ENCODE measurements at regions not wholly inside any gene's neighbourhood (a gene's known extent, or its start where the extent isn't known, plus 50 kb on each side); places are given as distances from the start of the nearest gene placed in this dataset.

DNA sequence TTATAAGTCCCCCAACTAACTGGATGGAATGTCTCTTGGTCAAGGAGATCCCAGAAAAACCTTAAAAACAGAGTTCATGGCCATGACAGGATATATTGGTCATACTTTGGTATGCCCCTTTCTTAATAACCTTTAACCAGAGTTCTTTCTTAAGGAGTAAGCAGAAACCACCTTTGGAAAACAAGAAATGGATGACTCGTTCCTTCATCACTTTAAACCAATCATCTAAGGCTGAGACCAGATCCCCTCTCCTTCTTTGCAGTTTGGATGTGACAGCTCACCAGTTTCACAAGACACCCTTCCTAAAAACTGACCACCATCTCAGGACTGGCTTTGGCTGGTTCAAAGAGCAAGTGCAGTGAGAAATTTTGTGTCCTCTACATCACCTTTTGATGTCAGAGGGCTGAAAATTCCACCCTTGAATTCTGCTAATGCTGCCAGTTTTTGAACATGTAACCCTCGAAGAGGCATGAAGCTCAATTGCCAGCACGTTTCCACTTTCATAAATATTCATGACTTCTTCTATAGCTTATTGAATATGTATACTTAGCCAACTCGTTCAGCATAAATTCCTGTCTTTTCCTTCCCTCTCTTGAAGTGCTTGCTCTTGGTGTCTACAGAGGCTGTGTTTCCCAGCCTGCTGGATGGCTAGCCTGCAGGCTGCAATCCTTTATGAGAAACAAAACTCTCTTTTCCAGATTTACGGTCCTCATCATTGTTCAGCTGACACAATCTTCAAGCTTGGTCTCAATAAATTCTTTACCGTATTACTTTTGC, 1323.5 kb upstream of the TMEFF2 start:
- no peak for TF ChIP-seq POLR2A (IDR thresholded peaks at IDR 0.05)
- TF ChIP-seq, protein P1, sequence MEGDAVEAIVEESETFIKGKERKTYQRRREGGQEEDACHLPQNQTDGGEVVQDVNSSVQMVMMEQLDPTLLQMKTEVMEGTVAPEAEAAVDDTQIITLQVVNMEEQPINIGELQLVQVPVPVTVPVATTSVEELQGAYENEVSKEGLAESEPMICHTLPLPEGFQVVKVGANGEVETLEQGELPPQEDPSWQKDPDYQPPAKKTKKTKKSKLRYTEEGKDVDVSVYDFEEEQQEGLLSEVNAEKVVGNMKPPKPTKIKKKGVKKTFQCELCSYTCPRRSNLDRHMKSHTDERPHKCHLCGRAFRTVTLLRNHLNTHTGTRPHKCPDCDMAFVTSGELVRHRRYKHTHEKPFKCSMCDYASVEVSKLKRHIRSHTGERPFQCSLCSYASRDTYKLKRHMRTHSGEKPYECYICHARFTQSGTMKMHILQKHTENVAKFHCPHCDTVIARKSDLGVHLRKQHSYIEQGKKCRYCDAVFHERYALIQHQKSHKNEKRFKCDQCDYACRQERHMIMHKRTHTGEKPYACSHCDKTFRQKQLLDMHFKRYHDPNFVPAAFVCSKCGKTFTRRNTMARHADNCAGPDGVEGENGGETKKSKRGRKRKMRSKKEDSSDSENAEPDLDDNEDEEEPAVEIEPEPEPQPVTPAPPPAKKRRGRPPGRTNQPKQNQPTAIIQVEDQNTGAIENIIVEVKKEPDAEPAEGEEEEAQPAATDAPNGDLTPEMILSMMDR (IDR thresholded peaks at IDR 0.05 in 8 of 11, conservative IDR thresholded peaks at IDR 0.05 in 3 of 11): no peak

Data from spleen (tissue), 7 donors.